ENCODE measurements at regions not wholly inside any gene's neighbourhood (a gene's known extent, or its start where the extent isn't known, plus 50 kb on each side); places are given as distances from the start of the nearest gene placed in this dataset.

- H3K4me1 Mint-ChIP-seq (ENCODE audit: insufficient read depth, unreplicated experiment): peaks cover 15% of the 10 kb centered on the region
- ChIA-PET CTCF (interaction anchor here (0.6 kb wide), 1 partner anchor 14 kb away, joined by 3 read pairs; no protein-coding TSS in a partner anchor), POLR2A (interaction anchor here (0.7 to 2.4 kb wide), 3 partner anchors 10 to 28 kb away, joined by 3 to 6 read pairs (median 4); no protein-coding TSS in a partner anchor)
- intact Hi-C loops (cut with micrococcal nuclease): no loop called here
- no peaks in the 10 kb centered on the region for H3K27me3 Mint-ChIP-seq (ENCODE audit: insufficient read depth, unreplicated experiment)
- no peak overlapping the region for H3K27ac Mint-ChIP-seq (ENCODE audit: low read depth, unreplicated experiment)
- TF ChIP-seq CTCF (IDR thresholded peaks at IDR 0.05; ENCODE audit: unreplicated experiment): no peak
- no peaks in the 10 kb centered on the region for H3K36me3 Mint-ChIP-seq (ENCODE audit: insufficient read depth, unreplicated experiment)
- no peak for DNase-seq (ENCODE audit: unreplicated experiment)
- H3K4me3 Mint-ChIP-seq (ENCODE audit: unreplicated experiment): no peak overlapping the region
- no TSS peak for BruUV-seq (replicated peaks)
- peaks cover 9% of the 10 kb centered on the region for H3K9me3 Mint-ChIP-seq (ENCODE audit: unreplicated experiment)
These were observed 586.0 kb downstream of the EBF1 start for GRCh38 chr5:158513490-158514318.

GRCh38 chr5:158511454-158511853 is 588.3 kb downstream of the EBF1 start:
- Mint-ChIP-seq H3K36me3 (ENCODE audit: insufficient read depth, unreplicated experiment) (no peaks in the 10 kb centered on the region), H3K4me1 (ENCODE audit: insufficient read depth, unreplicated experiment) (peaks cover 15% of the 10 kb centered on the region), H3K27ac (ENCODE audit: low read depth, unreplicated experiment) (no peak overlapping the region), H3K27me3 (ENCODE audit: insufficient read depth, unreplicated experiment) (no peaks in the 10 kb centered on the region), H3K9me3 (ENCODE audit: unreplicated experiment) (peaks cover 21% of the 10 kb centered on the region), H3K4me3 (ENCODE audit: unreplicated experiment) (no peak overlapping the region)
- DNase-seq (ENCODE audit: unreplicated experiment): no peak
- ChIA-PET CTCF (interaction anchor here (0.8 to 0.9 kb wide), 2 partner anchors 17 to 202 kb away, joined by 3 to 6 read pairs; no protein-coding TSS in a partner anchor), POLR2A (interaction anchor here (1.5 kb wide), 1 partner anchor 8 kb away, joined by 3 read pairs; no protein-coding TSS in a partner anchor)
- intact Hi-C loops (cut with micrococcal nuclease): no loop called here
- TF ChIP-seq CTCF (IDR thresholded peaks at IDR 0.05; ENCODE audit: unreplicated experiment): no peak
- no TSS peak for BruUV-seq (replicated peaks)

GRCh38 chr5:158510479-158510878 is 589.2 kb downstream of the EBF1 start:
- Mint-ChIP-seq H3K4me3 (ENCODE audit: unreplicated experiment) (no peak overlapping the region), H3K9me3 (ENCODE audit: unreplicated experiment) (peaks cover 31% of the 10 kb centered on the region), H3K27me3 (ENCODE audit: insufficient read depth, unreplicated experiment) (no peaks in the 10 kb centered on the region), H3K27ac (ENCODE audit: low read depth, unreplicated experiment) (no peak overlapping the region), H3K4me1 (ENCODE audit: insufficient read depth, unreplicated experiment) (peaks cover 15% of the 10 kb centered on the region), H3K36me3 (ENCODE audit: insufficient read depth, unreplicated experiment) (no peaks in the 10 kb centered on the region)
- intact Hi-C loops (cut with micrococcal nuclease): no loop called here
- TF ChIP-seq CTCF (IDR thresholded peaks at IDR 0.05; ENCODE audit: unreplicated experiment): no peak
- ChIA-PET CTCF (interaction anchor here (1.1 kb wide), 1 partner anchor 45 kb away, joined by 4 read pairs; no protein-coding TSS in a partner anchor), POLR2A (no interaction called here)
- DNase-seq (ENCODE audit: unreplicated experiment): no peak
- no TSS peak for BruUV-seq (replicated peaks)

GRCh38 chr5:158506648-158507047 is 593.1 kb downstream of the EBF1 start:
- intact Hi-C loops (cut with micrococcal nuclease): no loop called here
- no peak for DNase-seq (ENCODE audit: unreplicated experiment)
- H3K27ac Mint-ChIP-seq (ENCODE audit: low read depth, unreplicated experiment): no peak overlapping the region
- no peak for TF ChIP-seq CTCF (IDR thresholded peaks at IDR 0.05; ENCODE audit: unreplicated experiment)
- no peak overlapping the region for H3K4me3 Mint-ChIP-seq (ENCODE audit: unreplicated experiment)
- H3K36me3 Mint-ChIP-seq (ENCODE audit: insufficient read depth, unreplicated experiment): no peaks in the 10 kb centered on the region
- no TSS peak for BruUV-seq (replicated peaks)
- no peaks in the 10 kb centered on the region for H3K4me1 Mint-ChIP-seq (ENCODE audit: insufficient read depth, unreplicated experiment)
- ChIA-PET CTCF (no interaction called here), POLR2A (interaction anchor here (0.7 kb wide), 1 partner anchor 18 kb away, joined by 3 read pairs; no protein-coding TSS in a partner anchor)
- peaks cover 37% of the 10 kb centered on the region for H3K9me3 Mint-ChIP-seq (ENCODE audit: unreplicated experiment)
- H3K27me3 Mint-ChIP-seq (ENCODE audit: insufficient read depth, unreplicated experiment): no peaks in the 10 kb centered on the region
